HFF-Myc (cell line): ENCODE measurements at regions not wholly inside any gene's neighbourhood (a gene's known extent, or its start where the extent isn't known, plus 50 kb on each side); places are given as distances from the start of the nearest gene placed in this dataset.

ENCODE experiments used
- DNase-seq: peaks from one replicate; pipeline ENCODE4 v3.0.0-alpha.2; 2011; ENCODE audit warnings: low read depth; ENCODE audit errors: extremely low read depth
- H3K4me3 ChIP-seq: replicated peaks from 2 replicates; pipeline ENCODE4 v1.5.1; 2011; ENCODE audit warnings: low read depth, mild to moderate bottlenecking, control low read depth, low read length
- TF ChIP-seq, protein P1 (sequence below): IDR thresholded peaks from 2 replicates; pipeline ENCODE4 v1.5.1; 2012; ENCODE audit warnings: mild to moderate bottlenecking, low read depth, low read length, control low read depth; ENCODE audit errors: missing control alignments

DNA sequence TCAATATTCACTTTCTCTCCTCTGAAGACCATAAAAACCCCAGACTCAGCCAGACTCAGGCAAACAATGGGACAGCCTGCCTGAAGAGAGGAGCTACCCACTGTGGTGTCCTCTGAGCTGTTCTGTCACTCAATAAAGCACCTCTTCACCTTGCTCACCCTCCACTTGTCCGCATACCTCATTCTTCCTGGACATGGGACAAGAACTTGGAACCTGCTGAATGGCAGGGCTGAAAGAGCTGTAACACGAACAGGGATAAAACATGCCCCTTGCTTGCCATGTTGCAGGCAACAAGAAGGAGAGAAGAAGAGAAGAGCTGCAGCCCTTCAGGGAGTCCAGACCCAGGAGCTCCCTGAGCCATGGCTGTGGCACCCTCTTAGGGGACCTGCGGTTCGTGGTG lies 86.8 kb upstream of the SEMA6A start:
- no peak for DNase-seq
- TF ChIP-seq, protein P1, sequence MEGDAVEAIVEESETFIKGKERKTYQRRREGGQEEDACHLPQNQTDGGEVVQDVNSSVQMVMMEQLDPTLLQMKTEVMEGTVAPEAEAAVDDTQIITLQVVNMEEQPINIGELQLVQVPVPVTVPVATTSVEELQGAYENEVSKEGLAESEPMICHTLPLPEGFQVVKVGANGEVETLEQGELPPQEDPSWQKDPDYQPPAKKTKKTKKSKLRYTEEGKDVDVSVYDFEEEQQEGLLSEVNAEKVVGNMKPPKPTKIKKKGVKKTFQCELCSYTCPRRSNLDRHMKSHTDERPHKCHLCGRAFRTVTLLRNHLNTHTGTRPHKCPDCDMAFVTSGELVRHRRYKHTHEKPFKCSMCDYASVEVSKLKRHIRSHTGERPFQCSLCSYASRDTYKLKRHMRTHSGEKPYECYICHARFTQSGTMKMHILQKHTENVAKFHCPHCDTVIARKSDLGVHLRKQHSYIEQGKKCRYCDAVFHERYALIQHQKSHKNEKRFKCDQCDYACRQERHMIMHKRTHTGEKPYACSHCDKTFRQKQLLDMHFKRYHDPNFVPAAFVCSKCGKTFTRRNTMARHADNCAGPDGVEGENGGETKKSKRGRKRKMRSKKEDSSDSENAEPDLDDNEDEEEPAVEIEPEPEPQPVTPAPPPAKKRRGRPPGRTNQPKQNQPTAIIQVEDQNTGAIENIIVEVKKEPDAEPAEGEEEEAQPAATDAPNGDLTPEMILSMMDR: no peak
- no peak overlapping the region for H3K4me3 ChIP-seq

DNA sequence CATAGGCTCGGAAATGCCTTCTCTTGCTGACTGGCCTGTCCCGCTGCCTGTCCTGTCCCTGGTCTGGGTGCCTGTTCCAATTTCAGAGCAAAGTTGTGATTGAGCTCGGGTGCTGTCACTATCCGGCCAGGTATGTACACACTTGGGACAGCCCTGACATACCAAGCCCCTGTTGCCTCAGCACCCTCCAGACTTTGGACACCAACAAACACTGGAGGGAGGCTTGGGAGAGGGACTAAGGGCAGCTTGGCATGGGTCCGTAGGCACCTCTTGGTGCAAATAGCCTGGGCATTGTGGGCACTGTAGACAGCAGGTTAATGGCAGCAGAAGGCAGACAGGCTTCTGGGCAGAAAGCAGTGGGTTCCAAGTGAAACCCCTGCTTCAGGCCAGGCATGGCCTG lies 86.3 kb upstream of the SEMA6A start:
- DNase-seq: no peak
- TF ChIP-seq, protein P1: no peak
- H3K4me3 ChIP-seq: no peak overlapping the region

DNA sequence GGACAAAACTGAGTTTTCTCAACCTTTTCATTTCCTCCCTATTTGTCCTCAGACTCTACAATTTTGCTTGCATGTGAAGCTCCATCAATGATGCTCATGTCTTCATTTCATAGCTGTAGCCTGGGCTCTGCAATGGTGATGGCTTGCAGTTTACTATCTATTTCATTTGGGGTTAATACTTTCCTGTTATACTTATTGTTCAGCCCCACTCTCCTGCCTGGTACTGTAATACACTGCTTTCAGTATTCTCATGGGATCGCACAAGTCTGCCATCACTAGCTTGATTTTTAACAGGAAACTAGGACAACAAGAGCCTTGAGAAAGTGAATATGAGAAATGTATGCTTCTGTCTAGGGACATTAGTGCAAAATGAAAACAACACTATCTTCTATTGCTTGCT lies 84.2 kb upstream of the SEMA6A start:
- DNase-seq: no peak
- no peak overlapping the region for H3K4me3 ChIP-seq
- TF ChIP-seq, protein P1: no peak

DNA sequence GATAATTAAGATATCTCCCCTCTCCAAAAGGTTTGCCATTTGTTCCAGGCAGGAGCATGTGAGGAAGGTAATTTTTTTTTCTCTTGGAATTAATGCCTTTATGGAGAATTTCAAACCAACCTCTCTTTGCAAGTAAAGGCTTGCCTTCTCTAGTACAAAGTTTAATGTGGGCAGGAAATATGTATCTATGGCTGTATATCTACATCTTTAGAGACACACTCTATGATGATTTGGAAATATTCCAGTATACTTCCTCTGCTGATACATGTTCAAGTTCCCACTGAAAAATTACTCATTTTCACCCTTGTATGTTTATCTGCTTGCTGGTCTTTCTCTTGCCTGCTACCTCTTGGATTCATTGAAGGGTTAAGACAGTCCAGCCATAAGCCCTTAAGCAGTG lies 83.5 kb upstream of the SEMA6A start:
- H3K4me3 ChIP-seq: no peak overlapping the region
- DNase-seq: no peak
- TF ChIP-seq, protein P1: no peak

DNA sequence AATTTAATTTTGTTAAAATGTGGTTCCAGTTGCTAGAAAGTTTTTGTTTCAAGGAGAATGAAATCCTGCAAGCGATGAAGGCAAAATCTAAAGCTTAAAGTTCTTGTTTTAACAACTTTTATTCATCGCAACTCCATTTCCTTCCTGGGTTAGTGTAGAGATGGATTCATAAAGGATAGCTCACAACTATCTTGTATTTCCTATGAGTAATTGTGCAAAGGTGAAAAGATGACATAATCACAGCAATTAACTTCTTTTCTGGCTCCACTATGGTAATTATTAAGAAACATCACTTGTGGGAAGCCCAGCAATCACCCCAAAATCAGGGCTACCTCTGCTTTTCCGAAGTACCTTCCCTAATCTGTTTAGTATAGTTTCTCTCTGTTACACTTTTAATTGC lies 80.8 kb upstream of the SEMA6A start:
- TF ChIP-seq, protein P1: no peak
- H3K4me3 ChIP-seq: no peak overlapping the region
- DNase-seq: no peak

DNA sequence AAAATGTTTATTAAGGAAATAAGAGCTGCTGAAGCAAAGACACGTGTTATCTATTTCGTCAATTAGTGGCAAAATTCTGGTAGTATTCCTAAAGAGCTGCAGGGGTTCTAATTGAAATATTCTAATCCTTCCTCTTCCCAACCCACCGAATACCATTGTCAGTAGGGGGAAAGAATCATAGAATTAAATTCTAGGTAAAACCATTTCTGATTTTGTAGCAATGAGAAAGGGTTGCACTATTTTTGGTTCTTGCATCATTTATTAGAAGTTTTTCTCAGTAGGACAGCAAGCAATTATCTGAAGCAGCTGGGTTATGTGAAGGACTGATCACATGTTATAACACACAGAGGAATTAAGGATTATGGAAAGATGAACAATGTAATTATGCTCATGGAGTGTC lies 80.3 kb upstream of the SEMA6A start:
- DNase-seq: no peak
- no peak overlapping the region for H3K4me3 ChIP-seq
- TF ChIP-seq, protein P1: no peak

DNA sequence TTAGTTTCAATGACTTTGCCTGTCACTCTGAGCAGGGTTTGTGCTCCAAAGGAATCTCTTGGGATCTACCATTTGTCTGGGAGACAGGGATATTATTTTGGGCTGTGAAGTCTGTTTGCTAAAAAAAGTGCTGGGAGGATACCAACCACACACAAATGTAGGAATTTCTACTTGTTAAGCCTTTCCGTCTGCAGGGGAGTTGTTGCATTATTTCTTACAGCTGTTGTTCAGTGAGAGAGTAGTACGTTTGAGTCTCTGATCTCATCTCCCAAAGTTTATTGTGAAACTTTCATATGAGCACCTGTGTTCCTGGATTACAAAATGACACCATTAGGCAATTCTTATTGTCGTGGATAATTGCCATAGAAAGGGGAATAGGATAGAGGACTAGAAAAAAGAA lies 78.3 kb upstream of the SEMA6A start:
- DNase-seq: no peak
- TF ChIP-seq, protein P1: no peak
- H3K4me3 ChIP-seq: no peak overlapping the region
